K562 (cell line): ENCODE measurements at regions not wholly inside any gene's neighbourhood (a gene's known extent, or its start where the extent isn't known, plus 50 kb on each side); places are given as distances from the start of the nearest gene placed in this dataset.

Experiments used
- BMI1 ChIP-seq: fragments of 150-350 bp; IDR thresholded peaks from 2 replicates; pipeline ENCODE4 v1.6.1; 2014; ENCODE audit warnings: low read length
- CTCF ChIP-seq, 3 experiments: IDR thresholded peaks in 2 of 3; conservative IDR thresholded peaks in 1 of 3; 2 replicates each; pipeline ENCODE4 v1.5.1; 2011 to 2012; ENCODE audit warnings: low read length in 3 of 3, mild to moderate bottlenecking in 3 of 3, control low read depth in 2 of 3, improper control_type of control experiment in 1 of 3, inconsistent platforms in 1 of 3, low read depth in 1 of 3, mixed read lengths in 1 of 3, moderate library complexity in 1 of 3; ENCODE audit not compliant: insufficient read depth in 2 of 3
- EP300 ChIP-seq: IDR thresholded peaks from 2 replicates; pipeline ENCODE4 v1.6.1; 2012; ENCODE audit warnings: low read length, improper control_type of control experiment
- ETV1 ChIP-seq: fragments of 450-650 bp; conservative IDR thresholded peaks from 2 replicates; pipeline ENCODE4 v1.6.1; 2016; ENCODE audit warnings: missing genetic modification characterization, control low read depth, low read depth, missing compliant biosample characterization
- EZH2 ChIP-seq: IDR thresholded peaks from 2 replicates; pipeline ENCODE4 v1.6.1; 2012; ENCODE audit warnings: low read depth, mild to moderate bottlenecking, inconsistent platforms, low read length, borderline replicate concordance
- FOXK2 ChIP-seq, 2 experiments: fragments of 450-650 bp; IDR thresholded peaks in 1 of 2; conservative IDR thresholded peaks in 1 of 2; 2 replicates each; pipeline ENCODE4 v1.6.1; 2016; ENCODE audit warnings: low read depth in 2 of 2, mild to moderate bottlenecking in 1 of 2
- HNRNPUL1 ChIP-seq: fragments of 200-400 bp; formaldehyde crosslinking; IDR thresholded peaks from 2 replicates; pipeline ENCODE4 v1.6.1; 2017; ENCODE audit warnings: low read length
- NCOA6 ChIP-seq: fragments of 450-650 bp; IDR thresholded peaks from 2 replicates; pipeline ENCODE4 v1.6.1; 2017; ENCODE audit warnings: mild to moderate bottlenecking
- POLR2AphosphoS5 ChIP-seq: IDR thresholded peaks from 2 replicates; pipeline ENCODE4 v1.6.1; 2011; ENCODE audit warnings: mild to moderate bottlenecking, low read depth, low read length, moderate library complexity; ENCODE audit not compliant: control insufficient read depth, insufficient read depth
- ZNF175 ChIP-seq: fragments of 200-800 bp; sonication (Bioruptor generic); IDR thresholded peaks from 2 replicates; pipeline ENCODE4 v1.6.1; 2016; ENCODE audit warnings: low read depth, mild to moderate bottlenecking, missing genetic modification characterization, missing compliant biosample characterization
- ZNF77 ChIP-seq: fragments of 250-450 bp; sonication (Bioruptor Pico); IDR thresholded peaks from 2 replicates; pipeline ENCODE4 v1.5.0; 2020

- no peak for TF ChIP-seq POLR2AphosphoS5
- no peak for TF ChIP-seq FOXK2 (conservative IDR thresholded peaks at IDR 0.05 in 1 of 2, IDR thresholded peaks at IDR 0.05 in 1 of 2; ENCODE audit: low read depth in 2 of 2)
- TF ChIP-seq EZH2 = no peak
- no peak for TF ChIP-seq HNRNPUL1
- TF ChIP-seq BMI1 = no peak
- TF ChIP-seq ETV1 = no peak
- no peak for TF ChIP-seq ZNF77 (CRISPR knock-in tag)
- TF ChIP-seq EP300 = no peak
- no peak for TF ChIP-seq CTCF (IDR thresholded peaks at IDR 0.05 in 2 of 3, conservative IDR thresholded peaks at IDR 0.05 in 1 of 3; ENCODE audit: insufficient read depth in 2 of 3, low read depth in 1 of 3, low read length in 3 of 3)
- no peak for TF ChIP-seq ZNF175
- no peak for TF ChIP-seq NCOA6
Observed at GRCh38 chr19:28949027-28949426, 263.9 kb downstream of the UQCRFS1 start.
